ENCODE measurements at regions not wholly inside any gene's neighbourhood (a gene's known extent, or its start where the extent isn't known, plus 50 kb on each side); places are given as distances from the start of the nearest gene placed in this dataset.

- no peak for TF ChIP-seq CTCF (IDR thresholded peaks at IDR 0.05; ENCODE audit: low read length, missing control alignments)
- DNase-seq (ENCODE audit: low read depth), result no peak
These were observed 352.6 kb downstream of the TNS1 start for GRCh38 chr2:217650229-217650628.

GRCh38 chr2:217647925-217648324 lies 354.9 kb downstream of the TNS1 start:
- H3K4me3 ChIP-seq (replicated peaks; ENCODE audit: low read depth, low read length), result no peak overlapping the region
- no peak for TF ChIP-seq CTCF (IDR thresholded peaks at IDR 0.05; ENCODE audit: low read length, missing control alignments)
- no peak for DNase-seq (ENCODE audit: low read depth)

More at GRCh38 chr2:217650229-217650628, 352.6 kb downstream of the TNS1 start:
- no peak overlapping the region for H3K4me3 ChIP-seq (replicated peaks; ENCODE audit: low read depth, low read length)

GRCh38 chr2:217647226-217647625 lies 355.6 kb downstream of the TNS1 start:
- TF ChIP-seq CTCF (IDR thresholded peaks at IDR 0.05; ENCODE audit: low read length, missing control alignments), result no peak

GRCh38 chr2:217645896-217646295 lies 356.9 kb downstream of the TNS1 start:
- no peak overlapping the region for H3K4me3 ChIP-seq (replicated peaks; ENCODE audit: low read depth, low read length)
- peak; percentile 34 for DNase-seq (ENCODE audit: low read depth)
- TF ChIP-seq CTCF (IDR thresholded peaks at IDR 0.05; ENCODE audit: low read length, missing control alignments), result no peak

More at GRCh38 chr2:217647226-217647625, 355.6 kb downstream of the TNS1 start:
- DNase-seq (ENCODE audit: low read depth), result no peak
- no peak overlapping the region for H3K4me3 ChIP-seq (replicated peaks; ENCODE audit: low read depth, low read length)

- no peak overlapping the region for H3K4me3 ChIP-seq (replicated peaks; ENCODE audit: low read depth, low read length)
- no peak for DNase-seq (ENCODE audit: low read depth)
- TF ChIP-seq CTCF (IDR thresholded peaks at IDR 0.05; ENCODE audit: low read length, missing control alignments), result no peak
These were observed 358.9 kb downstream of the TNS1 start for GRCh38 chr2:217643789-217644301.

- no peak overlapping the region for H3K4me3 ChIP-seq (replicated peaks; ENCODE audit: low read depth, low read length)
- TF ChIP-seq CTCF (IDR thresholded peaks at IDR 0.05; ENCODE audit: low read length, missing control alignments), result no peak
- DNase-seq (ENCODE audit: low read depth), result no peak
These were observed 359.9 kb downstream of the TNS1 start for GRCh38 chr2:217642944-217643343.

GRCh38 chr2:217641960-217642359 lies 360.8 kb downstream of the TNS1 start:
- TF ChIP-seq CTCF (IDR thresholded peaks at IDR 0.05; ENCODE audit: low read length, missing control alignments), result no peak
- DNase-seq (ENCODE audit: low read depth), result no peak
- H3K4me3 ChIP-seq (replicated peaks; ENCODE audit: low read depth, low read length), result no peak overlapping the region

Data from fibroblast of pulmonary artery (primary cell).